ENCODE measurements at regions not wholly inside any gene's neighbourhood (a gene's known extent, or its start where the extent isn't known, plus 50 kb on each side); places are given as distances from the start of the nearest gene placed in this dataset.

DNA sequence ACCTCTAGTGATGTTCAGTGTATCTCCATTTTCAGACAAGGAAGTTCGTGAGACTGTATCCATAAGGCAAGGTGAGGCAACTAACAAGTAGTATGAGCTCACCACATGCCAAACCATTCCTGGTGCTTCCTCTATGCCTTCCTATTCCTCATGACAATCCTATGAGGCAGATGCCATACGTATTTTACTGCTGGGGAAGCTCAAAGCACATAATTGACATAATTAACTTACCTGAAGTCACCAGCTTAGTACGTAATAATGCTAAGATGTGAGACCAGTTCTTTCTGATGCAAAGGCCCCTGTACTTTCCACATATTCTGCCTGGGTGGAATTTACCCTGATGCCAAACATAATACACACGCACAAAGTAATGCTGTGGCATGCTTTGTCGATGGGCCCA is 83.6 kb upstream of the NFIA start:
- no peak overlapping the region for H3K4me3 ChIP-seq (ENCODE audit: low read depth, low read length)
- in situ Hi-C loops (cut with HindIII; ENCODE audit: low sequenced_read_pairs): no loop called here
- no peak for DNase-seq (ENCODE audit: low read depth)
- TF ChIP-seq, protein P1, sequence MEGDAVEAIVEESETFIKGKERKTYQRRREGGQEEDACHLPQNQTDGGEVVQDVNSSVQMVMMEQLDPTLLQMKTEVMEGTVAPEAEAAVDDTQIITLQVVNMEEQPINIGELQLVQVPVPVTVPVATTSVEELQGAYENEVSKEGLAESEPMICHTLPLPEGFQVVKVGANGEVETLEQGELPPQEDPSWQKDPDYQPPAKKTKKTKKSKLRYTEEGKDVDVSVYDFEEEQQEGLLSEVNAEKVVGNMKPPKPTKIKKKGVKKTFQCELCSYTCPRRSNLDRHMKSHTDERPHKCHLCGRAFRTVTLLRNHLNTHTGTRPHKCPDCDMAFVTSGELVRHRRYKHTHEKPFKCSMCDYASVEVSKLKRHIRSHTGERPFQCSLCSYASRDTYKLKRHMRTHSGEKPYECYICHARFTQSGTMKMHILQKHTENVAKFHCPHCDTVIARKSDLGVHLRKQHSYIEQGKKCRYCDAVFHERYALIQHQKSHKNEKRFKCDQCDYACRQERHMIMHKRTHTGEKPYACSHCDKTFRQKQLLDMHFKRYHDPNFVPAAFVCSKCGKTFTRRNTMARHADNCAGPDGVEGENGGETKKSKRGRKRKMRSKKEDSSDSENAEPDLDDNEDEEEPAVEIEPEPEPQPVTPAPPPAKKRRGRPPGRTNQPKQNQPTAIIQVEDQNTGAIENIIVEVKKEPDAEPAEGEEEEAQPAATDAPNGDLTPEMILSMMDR (IDR thresholded peaks at IDR 0.05; ENCODE audit: low read depth, low read length, missing control alignments): no peak

DNA sequence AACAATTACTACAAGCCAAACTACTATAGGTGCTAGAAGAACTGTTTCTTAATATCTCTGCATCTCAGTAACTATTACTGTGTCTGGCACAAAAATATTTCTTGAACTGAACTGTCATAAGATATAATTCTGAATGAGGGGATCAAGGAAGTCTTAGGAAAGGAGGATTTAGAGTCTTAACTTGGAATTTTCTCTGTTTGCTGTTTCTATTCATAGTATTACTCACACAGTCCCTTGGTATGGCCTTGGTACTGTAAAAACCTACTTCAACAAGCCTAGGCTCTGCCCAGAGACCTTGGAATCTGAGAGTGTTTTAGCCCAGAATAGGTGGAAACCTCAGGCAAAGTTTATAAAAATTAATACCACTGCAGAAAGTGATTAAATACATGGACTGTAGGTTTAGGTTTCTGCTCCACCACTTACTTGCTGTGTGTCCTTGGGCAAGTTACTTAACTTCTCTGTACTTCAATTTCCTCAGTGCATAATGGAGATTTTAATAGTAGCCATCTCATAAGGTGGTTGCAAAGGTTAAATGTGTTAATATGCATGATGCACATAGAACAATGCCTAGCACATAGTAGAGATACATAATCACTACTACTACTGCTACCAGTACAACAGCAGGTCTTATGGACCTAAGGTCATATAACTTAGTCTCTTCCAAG is 87.4 kb upstream of the NFIA start:
- H3K4me3 ChIP-seq (ENCODE audit: low read depth, low read length): no peak overlapping the region
- in situ Hi-C loops (cut with HindIII; ENCODE audit: low sequenced_read_pairs): no loop called here
- DNase-seq (ENCODE audit: low read depth): no peak
- TF ChIP-seq, protein P1 (IDR thresholded peaks at IDR 0.05; ENCODE audit: low read depth, low read length, missing control alignments): no peak

- DNase-seq (ENCODE audit: low read depth): no peak
- in situ Hi-C loops (cut with HindIII; ENCODE audit: low sequenced_read_pairs): no loop called here
- TF ChIP-seq, protein P1 (IDR thresholded peaks at IDR 0.05; ENCODE audit: low read depth, low read length, missing control alignments): no peak
- no peak overlapping the region for H3K4me3 ChIP-seq (ENCODE audit: low read depth, low read length)
Observed at GRCh38 chr1:60994369-60994768, 88.0 kb upstream of the NFIA start.

DNA sequence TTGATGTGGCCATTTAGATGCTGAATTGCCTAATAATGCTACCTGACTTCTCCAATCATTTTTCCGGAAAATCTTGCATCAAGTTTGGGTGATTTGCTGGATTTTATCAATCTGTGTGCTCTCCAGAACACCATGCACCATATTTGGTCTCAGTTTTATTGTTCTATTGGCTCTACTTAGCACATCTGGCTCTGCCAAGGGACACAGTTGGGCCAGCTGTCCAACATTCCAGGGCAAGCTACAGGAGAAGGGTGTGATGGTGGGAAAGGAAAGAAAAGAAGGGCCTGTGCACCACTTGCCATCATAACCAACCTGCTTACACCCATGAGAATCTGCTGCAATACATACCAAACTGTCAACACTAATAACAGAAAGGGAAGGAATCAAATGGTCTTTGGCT is 90.2 kb upstream of the NFIA start:
- H3K4me3 ChIP-seq (ENCODE audit: low read depth, low read length): no peak overlapping the region
- in situ Hi-C loops (cut with HindIII; ENCODE audit: low sequenced_read_pairs): no loop called here
- TF ChIP-seq, protein P1 (IDR thresholded peaks at IDR 0.05; ENCODE audit: low read depth, low read length, missing control alignments): no peak
- DNase-seq (ENCODE audit: low read depth): no peak

DNA sequence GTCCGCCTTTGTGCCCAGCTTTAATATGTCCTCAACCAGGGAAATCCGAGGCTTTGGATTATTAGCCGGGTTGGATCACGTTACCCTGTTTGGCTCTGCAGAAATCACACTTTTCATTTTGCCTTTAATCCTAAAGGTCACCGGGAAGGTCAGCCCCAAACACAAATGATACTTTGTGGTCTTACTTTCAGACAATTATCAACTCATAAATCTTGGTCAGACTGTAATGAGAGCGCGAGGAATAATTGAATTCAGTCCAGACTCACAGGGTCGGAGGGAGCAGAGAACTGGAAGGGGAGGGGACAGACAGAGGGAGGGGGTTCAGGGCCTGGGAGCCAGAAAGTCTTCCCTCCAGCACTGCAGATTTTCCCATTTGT is 91.7 kb upstream of the NFIA start:
- no peak overlapping the region for H3K4me3 ChIP-seq (ENCODE audit: low read depth, low read length)
- in situ Hi-C loops (cut with HindIII; ENCODE audit: low sequenced_read_pairs): no loop called here
- DNase-seq (ENCODE audit: low read depth): no peak
- TF ChIP-seq, protein P1 (IDR thresholded peaks at IDR 0.05; ENCODE audit: low read depth, low read length, missing control alignments): no peak

GRCh38 chr1:60989749-60990713 is 92.3 kb upstream of the NFIA start:
- no peak overlapping the region for H3K4me3 ChIP-seq (ENCODE audit: low read depth, low read length)
- TF ChIP-seq, protein P1 (IDR thresholded peaks at IDR 0.05; ENCODE audit: low read depth, low read length, missing control alignments): no peak
- in situ Hi-C loops (cut with HindIII; ENCODE audit: low sequenced_read_pairs): no loop called here
- DNase-seq (ENCODE audit: low read depth): peak; percentile 92
